ENCODE measurements at regions not wholly inside any gene's neighbourhood (a gene's known extent, or its start where the extent isn't known, plus 50 kb on each side); places are given as distances from the start of the nearest gene placed in this dataset.

- Histone ChIP-seq H3K9me2 (ENCODE audit: insufficient read depth) (0 out of 2 replicates have a peak, but pooled peaks cover 4% of the 10 kb centered on the region), H3K4me1 (ENCODE audit: insufficient read depth) (no peaks in the 10 kb centered on the region), H2AFZ (peak overlapping the region; percentile 69), H3K79me2 (replicated peaks; ENCODE audit: insufficient read depth) (no peaks in the 10 kb centered on the region), H3K27ac (ENCODE audit: low read depth) (no peak overlapping the region), H3K27me3 (ENCODE audit: insufficient read depth) (no peaks in the 10 kb centered on the region), H4K20me1 (replicated peaks; ENCODE audit: insufficient read depth) (no peaks in the 10 kb centered on the region), H3K4me3 (no peak overlapping the region), H3K4me2 (no peak overlapping the region), H3K36me3 (ENCODE audit: insufficient read depth) (no peaks in the 10 kb centered on the region), H3F3A (replicated peaks; ENCODE audit: low read depth) (no peaks in the 10 kb centered on the region)
- Mint-ChIP-seq H3K4me1 (no peaks in the 10 kb centered on the region), H3K9me3 (no peaks in the 10 kb centered on the region), H3K4me3 (no peak overlapping the region), H3K36me3 (ENCODE audit: low read depth) (no peaks in the 10 kb centered on the region), H3K27me3 (ENCODE audit: insufficient read depth, low read depth, poor library complexity) (no peaks in the 10 kb centered on the region), H3K27ac (no peak overlapping the region)
- no peak for TF ChIP-seq CTCF (conservative IDR thresholded peaks at IDR 0.05; ENCODE audit: low read depth in 2 of 2)
- ATAC-seq (no peak), DNase-seq (ENCODE audit: low spot score) (peak; percentile 2)
Measured at GRCh38 chr11:47905358-47906059, 57.4 kb upstream of the NUP160 start.

- H3K27ac ChIP-seq (ENCODE audit: low read depth): no peak overlapping the region
- Mint-ChIP-seq H3K36me3 (ENCODE audit: low read depth) (no peaks in the 10 kb centered on the region), H3K4me3 (no peak overlapping the region), H3K27me3 (ENCODE audit: insufficient read depth, low read depth, poor library complexity) (no peaks in the 10 kb centered on the region), H3K27ac (no peak overlapping the region), H3K4me1 (no peaks in the 10 kb centered on the region), H3K9me3 (no peaks in the 10 kb centered on the region)
- H4K20me1 ChIP-seq (replicated peaks; ENCODE audit: insufficient read depth): no peaks in the 10 kb centered on the region
- no peaks in the 10 kb centered on the region for H3K79me2 ChIP-seq (replicated peaks; ENCODE audit: insufficient read depth)
- no peak overlapping the region for H2AFZ ChIP-seq
- H3K4me1 ChIP-seq (ENCODE audit: insufficient read depth): no peaks in the 10 kb centered on the region
- no peaks in the 10 kb centered on the region for H3K36me3 ChIP-seq (ENCODE audit: insufficient read depth)
- H3K9me2 ChIP-seq (ENCODE audit: insufficient read depth): 0 out of 2 replicates have a peak, but pooled peaks cover 4% of the 10 kb centered on the region
- H3K27me3 ChIP-seq (ENCODE audit: insufficient read depth): no peaks in the 10 kb centered on the region
- H3K4me2 ChIP-seq: no peak overlapping the region
- DNase-seq (ENCODE audit: low spot score): no peak
- ATAC-seq: no peak
- H3K4me3 ChIP-seq: no peak overlapping the region
- H3F3A ChIP-seq (replicated peaks; ENCODE audit: low read depth): no peaks in the 10 kb centered on the region
- no peak for TF ChIP-seq ZNF331 (CRISPR knock-in tag; IDR thresholded peaks at IDR 0.05; ENCODE audit: low read depth)
- no peak for TF ChIP-seq NANOG (IDR thresholded peaks at IDR 0.05; ENCODE audit: borderline replicate concordance)
- TF ChIP-seq STAT1 (IDR thresholded peaks at IDR 0.05; ENCODE audit: unreplicated experiment): no peak
- no peak for TF ChIP-seq ZNF462 (CRISPR knock-in tag; IDR thresholded peaks at IDR 0.05)
- TF ChIP-seq ZNF114 (CRISPR knock-in tag; IDR thresholded peaks at IDR 0.05): no peak
- no peak for TF ChIP-seq EZH2phosphoT487 (IDR thresholded peaks at IDR 0.05; ENCODE audit: unreplicated experiment)
- no peak for TF ChIP-seq EZH2 (IDR thresholded peaks at IDR 0.05; ENCODE audit: low read depth, unreplicated experiment)
- TF ChIP-seq JUNB (IDR thresholded peaks at IDR 0.05; ENCODE audit: unreplicated experiment): no peak
- no peak for TF ChIP-seq REST (IDR thresholded peaks at IDR 0.05; ENCODE audit: unreplicated experiment)
Measured at GRCh38 chr11:47904808-47905207, 56.7 kb upstream of the NUP160 start.
